GM12891 (cell line): ENCODE measurements at regions not wholly inside any gene's neighbourhood (a gene's known extent, or its start where the extent isn't known, plus 50 kb on each side); places are given as distances from the start of the nearest gene placed in this dataset.

ENCODE experiments used
- PAX5 ChIP-seq: IDR thresholded peaks from 2 replicates; pipeline ENCODE4 v1.6.1; 2011; ENCODE audit warnings: low read length, moderate library complexity, mild to moderate bottlenecking; ENCODE audit not compliant: insufficient read depth, severe bottlenecking
- POLR2A ChIP-seq: IDR thresholded peaks from 2 replicates; pipeline ENCODE4 v1.6.1; 2011; ENCODE audit warnings: low read depth, low read length, control low read depth
- POLR2AphosphoS5 ChIP-seq: IDR thresholded peaks from 2 replicates; pipeline ENCODE4 v1.6.1; 2011; ENCODE audit warnings: low read depth, low read length, control low read depth
- SPI1 ChIP-seq: IDR thresholded peaks from 2 replicates; pipeline ENCODE4 v1.6.1; 2011; ENCODE audit warnings: low read depth, low read length, control low read depth

DNA sequence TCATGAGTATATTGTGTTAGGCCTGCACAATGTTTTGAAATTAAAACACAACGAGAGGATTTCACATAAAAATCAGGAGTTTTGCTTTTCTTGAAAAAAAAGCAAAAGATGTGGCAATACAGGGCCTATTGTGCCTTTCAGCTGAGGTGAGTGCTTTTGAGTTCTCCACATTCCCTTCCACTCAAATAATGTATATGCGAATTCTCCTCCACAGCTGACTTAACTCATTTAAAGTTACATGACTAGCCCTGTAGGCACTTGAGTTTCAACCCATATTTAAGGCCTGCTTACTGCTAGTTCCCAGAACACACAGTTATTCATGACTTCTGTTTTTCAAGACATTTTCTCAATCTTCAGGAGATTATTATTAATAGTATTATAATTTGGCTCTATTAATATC lies 353.1 kb downstream of the NUP35 start:
- TF ChIP-seq POLR2A (no peak), POLR2AphosphoS5 (no peak), PAX5 (no peak), SPI1 (no peak)
